NCI-H748 treated with DMSO at 0.1 percent for 48 hours (cell line): ENCODE measurements at regions not wholly inside any gene's neighbourhood (a gene's known extent, or its start where the extent isn't known, plus 50 kb on each side); places are given as distances from the start of the nearest gene placed in this dataset.
A peak's percentile ranks its signal among the peaks of the same experiment; 100 is the strongest.

ENCODE experiments used
- DNase-seq: peaks from one replicate; lab custom pipeline; 2025; lab: John Stamatoyannopoulos, UW

DNA sequence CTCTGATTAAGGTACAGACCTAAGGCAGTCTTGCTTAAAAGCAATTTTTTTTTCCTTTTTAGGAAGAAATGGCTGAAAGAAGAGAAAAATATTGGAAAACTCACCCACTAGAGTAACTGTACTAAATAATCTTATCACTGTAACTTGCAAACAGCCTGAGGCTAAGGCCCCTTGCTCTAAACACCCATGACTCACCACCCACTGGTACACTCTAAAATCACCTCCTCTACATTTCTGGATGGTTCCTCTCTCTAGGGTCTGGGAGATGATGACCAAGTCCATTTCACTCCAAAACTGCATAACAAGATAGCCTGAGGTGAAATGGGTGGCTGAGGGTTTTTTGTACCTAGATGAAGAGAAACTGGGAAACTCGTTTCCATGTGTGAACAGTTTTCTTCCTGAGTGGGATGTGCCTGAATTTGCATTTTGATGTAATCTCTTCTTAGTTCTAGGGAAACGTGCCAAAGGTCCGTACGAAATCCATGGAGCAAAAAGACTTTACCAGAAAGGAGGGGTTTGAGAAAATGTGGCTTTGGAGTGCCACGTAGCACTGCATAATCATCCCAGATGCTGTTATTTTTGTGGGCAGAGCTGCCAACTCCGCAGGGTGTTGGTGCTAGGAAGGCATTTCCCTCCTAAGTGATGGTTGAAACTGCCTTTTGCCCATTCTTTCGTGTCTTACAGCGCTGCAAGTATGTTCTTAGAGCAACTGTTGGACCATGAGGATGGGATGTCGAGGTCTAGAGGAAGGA lies 113.5 kb upstream of the C10orf90 start:
- DNase-seq = no peak

DNA sequence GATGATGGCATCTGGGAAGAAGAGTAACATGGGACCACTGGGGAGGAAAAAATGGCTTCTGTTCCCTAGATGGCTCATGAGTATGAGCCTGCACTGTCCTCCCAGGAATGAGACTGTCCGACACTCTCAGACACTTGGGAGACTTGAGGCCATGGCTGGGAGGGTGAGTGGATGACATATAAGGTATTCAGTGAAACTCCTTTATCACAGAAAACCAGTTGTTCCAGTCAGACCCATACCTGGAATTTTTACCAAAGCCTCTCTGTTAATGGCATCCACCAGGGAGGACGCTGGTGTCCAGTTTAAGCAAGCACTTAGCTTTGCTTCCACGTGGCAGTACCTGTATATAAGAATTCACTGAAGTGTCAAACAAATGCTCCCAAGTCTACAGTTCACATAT lies 116.7 kb upstream of the C10orf90 start:
- DNase-seq = no peak

DNA sequence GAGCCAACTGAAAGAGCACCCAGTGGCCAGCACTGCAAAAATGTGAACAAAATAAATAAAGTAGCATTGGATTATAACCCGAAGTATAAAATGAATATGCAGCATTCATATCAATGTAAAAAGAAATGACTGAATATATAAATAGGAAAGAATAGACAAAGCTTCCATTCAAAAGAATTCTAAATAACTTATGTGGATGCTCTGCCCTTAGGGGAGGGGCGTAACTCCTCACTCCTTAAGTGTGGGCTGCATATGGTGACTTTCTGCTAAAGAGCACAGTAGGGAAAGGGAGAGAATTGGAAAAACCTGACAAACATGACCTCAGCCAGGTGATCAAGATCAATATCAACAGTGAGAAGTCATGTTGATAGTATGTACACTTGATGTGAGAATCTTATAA lies 109.9 kb upstream of the DOCK1 start:
- no peak for DNase-seq

DNA sequence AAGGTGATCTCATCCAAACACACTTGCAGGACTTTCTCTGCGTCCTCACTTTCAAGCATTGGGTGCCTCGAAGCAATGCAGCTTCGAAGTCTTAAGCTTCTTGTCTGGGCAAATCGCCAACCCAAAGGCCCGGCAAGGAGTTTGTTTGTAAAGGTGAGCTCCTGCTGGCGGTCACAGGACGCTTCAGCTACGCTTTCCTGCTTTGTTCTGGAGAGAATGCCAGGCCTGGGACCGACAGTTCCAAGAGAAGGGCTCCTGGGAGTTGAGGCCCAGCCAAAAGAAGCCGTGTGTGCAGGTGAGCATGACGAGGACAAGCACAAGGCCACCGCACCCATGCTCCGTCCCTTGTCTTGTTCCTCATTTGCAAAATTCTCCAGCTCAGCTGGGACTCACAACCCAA lies 106.6 kb upstream of the DOCK1 start:
- no peak for DNase-seq

DNA sequence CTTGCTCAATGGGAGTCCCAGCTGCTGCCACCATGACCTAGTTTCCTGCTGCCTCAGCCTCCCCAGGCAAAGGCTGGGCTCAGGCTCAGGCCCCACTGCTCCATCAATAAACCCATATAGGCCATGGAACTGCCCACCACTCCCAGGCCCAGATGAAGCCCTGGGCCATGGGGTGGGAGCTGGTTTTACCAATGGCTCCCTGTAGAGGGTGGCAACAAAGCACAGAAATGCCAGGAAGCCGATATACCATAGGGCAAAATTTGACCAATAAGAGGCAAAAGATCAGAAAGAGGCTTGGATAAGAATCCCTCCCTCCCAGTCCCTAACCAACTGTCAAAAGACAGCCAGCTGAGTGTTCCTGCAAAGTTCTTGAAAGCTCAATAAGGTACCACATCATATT lies 101.8 kb upstream of the DOCK1 start:
- DNase-seq = no peak

DNA sequence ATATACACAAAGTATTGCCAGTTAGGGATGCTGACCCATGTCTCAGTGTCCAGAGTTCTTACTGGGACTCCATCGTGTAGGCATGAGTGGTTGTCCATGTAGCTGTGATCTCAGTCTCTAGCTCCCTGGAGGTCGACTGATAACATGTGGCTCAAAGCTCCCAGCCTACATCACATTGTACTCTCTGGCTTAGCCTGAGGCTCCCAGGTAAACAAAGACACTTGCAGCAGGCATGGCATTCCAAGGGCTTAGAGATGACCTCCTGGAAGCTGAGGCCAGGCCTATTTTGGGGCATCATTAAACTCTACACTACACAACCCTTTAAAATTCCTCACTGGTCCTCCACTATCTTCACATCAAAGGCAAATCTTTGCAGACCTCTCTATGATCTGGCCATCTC lies 100.8 kb upstream of the DOCK1 start:
- no peak for DNase-seq

DNA sequence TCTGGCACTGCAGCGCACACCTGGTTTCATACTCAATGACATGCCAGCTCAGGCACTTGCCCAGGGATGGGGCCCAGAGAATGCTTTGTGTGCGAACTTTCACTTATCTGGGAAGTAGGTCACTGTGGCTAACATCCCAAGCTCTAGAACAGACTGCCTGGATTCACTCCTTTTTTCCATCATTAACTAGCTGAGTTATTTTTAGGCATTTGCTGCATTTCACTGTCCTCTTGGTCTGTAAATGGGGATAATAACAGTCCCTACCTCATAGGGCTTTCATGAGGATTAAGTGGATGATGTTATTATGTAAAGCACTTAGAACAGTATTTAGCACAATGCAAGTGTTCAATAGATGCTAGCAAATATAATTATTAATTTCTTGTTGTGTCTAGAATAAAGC lies 98.7 kb upstream of the DOCK1 start:
- no peak for DNase-seq

DNA sequence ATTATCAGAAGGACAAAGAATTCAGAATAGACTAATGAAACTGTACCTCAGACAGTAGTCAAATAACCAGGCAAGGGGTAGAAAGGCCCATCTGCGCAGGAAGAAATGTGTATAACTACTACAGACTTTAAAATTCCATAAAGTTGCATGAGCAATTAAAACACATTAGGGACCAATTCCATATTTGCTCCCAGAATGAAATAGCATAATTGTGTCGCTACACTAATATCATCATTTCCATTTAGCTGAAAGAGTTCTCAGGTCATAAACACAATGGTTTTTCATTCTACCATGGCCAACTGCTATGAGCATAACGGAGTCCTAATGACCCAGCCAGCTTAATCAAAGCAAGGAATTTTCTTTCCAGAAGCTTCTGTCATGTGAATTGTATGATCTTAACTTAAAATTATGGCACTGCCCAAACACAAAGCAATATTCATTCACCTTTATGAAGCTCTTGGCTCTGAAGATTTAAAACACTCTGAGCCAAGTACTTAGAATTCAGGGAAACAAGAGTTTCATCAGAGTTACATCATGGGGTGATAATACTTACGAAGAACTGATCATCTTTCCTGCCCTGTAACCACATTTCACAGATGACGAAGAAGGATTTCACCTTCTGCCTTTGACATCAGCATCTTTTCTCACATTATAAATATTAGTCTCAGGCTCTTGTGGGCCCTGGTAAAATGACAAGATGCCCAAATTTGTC lies 98.1 kb upstream of the DOCK1 start:
- no peak for DNase-seq

DNA sequence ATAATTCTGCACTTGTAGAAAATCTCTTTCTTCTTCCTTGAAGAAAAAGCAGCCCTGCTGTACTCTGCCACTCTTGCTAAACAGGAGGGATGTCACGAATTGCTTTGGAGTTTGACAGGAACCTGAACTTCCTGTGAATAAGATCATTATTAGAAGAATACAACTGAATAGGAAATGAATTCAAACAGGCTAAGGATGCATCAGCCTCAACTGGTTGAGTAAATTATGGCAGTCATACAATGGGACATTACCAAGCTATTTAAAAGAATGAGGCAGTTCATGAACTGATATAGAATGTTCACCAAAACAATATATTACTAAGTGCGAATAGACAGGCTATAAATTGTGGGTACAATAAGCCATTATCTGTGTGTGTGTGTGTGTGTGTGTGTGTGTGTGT lies 97.1 kb upstream of the DOCK1 start:
- no peak for DNase-seq

DNA sequence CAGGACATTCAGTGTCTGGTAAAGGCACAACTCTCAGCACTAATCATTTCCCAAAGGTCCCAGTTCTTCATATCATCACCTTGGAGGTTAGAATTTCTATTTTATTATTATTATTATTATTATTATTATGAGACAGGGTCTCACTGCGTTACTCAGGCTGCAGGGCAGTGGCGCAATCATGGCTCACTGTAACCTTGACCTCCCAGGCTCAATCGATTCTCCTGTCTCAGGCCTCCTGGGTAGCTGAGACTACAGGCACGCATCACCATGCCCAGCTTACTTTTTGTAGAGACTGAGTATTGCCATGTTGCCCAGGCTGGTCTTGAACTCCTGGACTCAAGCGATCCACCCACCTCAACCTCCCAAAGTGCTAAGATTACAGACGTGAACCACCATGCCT lies 91.8 kb upstream of the DOCK1 start:
- DNase-seq = no peak

DNA sequence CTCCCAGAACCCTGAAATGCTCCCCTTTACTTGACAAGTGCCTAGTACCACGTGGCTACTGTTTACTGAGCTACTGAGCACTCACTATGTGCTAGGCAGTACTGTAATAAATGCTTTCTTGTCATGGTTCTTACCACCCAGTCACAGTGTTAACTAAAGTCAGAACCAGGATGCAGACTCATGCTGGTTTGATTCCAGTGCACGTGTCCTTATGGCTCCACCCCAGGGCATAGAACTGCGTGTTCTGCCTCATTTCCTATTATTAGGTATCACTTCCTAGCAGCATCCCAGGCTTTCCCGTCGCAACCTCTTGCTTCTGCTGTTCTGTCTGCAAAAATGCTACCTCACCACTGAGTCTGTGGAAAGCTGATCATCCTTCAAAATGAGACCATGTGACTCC lies 71.7 kb upstream of the DOCK1 start:
- no peak for DNase-seq

DNA sequence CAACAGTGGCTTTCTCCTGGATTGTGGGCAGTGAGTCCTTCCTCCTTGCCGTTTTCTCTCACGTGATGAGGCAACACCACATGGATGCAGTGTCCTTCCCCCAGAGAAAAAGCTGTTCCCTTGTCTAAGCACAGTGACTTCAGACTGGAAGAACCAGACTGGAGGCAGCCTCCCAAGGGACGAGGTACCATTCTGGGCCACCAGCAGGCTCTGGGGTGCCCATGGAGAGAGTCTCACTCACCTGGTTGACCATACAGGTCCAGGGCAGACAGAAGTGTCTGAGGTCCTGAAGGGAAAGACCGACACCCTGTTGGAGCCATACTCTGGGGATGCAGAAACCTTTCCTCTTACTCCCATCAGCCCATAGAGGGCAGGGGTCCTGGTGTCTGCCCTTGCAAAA lies 69.2 kb upstream of the DOCK1 start:
- DNase-seq = no peak

DNA sequence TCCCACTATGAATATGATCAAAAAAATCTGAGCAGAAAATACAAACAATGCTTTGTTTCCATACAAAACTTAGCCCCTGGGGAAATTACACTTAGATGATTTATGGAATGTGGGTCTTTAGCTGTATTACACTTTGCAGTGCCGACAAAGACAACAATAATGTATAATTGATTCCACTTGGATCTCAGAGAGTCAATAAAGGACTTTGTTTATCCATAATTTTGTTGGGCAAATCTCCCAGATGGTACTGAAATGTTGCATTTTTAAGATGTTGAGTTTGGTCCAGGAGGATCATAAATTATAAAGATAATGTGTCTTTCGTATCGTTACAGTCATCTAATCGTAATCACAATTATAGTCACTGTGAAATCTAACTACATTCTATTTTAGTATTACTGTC lies 66.9 kb upstream of the DOCK1 start:
- DNase-seq = peak; percentile 17

DNA sequence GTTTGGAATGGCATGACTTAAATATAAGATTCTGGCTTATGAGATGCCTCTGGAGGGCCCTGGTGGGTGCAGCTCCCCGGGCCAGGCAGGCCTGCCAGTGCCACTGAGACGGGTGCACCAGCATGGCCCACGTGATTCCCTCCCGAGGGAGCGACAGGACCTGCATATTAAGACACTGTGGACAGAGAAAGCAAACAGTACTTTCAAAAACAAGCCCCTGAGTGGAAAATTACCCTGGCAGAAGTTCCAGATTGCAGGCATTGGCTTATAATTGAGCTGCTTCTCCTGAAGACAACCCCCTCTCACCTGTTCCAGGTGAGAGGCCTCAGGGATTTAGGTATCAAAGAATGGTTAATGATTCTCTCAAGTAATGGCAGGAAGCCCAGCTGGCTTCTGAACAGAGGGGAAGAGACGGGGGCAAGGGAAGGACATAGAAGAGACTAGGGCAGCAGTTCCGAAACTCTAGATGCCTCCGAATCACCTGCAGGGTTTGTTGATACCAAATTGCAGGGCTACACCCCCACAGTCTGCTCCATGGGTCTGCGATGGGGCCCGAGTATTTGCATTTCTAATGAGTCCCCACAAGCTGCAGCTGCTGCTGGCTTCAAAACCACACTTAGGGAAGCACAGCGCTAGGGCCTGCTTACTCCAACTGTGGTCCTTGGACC lies 66.0 kb upstream of the DOCK1 start:
- peak; percentile 87 for DNase-seq

DNA sequence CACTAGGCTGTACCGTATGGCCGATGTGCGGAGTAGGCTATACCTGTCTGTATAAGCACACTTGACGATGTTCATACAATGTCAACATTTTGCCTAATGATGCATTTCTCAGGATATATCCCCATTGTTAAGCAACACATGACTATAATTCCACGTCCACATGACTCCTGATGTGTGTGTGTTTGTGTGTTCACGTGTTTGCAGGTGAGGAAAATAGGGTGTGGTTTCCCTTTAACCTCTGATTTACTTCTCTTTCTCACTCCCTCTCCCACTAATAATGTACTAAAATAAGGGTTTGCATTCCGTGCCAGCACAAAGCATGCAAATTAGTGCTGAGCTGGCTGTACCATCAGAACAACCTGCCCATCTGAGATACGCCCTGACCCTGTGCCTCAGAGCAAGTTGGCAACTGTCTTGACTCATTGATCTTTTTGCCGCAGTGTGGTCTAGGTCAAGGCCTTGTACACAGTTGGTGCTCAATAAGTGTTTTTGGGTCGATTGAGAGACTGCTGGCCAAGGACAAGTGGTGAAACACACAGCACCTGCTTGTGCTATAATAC lies 64.6 kb upstream of the DOCK1 start:
- no peak for DNase-seq

DNA sequence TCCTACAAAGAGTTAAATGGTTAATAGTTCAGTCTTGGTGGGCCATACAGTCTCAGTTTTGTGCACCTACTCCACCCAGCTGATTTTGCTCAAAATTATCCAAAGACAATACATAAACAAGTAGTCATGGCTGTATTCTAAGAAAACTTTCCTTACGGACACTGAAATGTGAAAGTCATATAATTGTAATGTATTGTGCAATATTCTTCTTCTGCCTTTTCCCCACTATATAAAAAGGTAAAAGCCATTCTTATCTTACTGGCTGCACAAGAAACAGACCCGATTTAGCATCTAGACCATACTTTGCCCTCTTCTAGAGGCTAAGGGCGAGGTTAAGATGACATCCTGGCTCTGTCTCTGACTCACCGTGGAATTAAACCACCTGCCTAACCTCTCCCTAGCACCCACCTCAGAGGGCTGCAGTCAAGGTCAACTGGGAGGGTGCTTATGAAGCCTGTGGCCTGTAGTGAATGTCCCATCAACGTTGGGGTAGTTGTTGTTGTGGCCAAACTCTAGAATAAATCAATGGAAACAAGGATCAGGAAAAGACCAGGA lies 63.8 kb upstream of the DOCK1 start:
- DNase-seq = no peak

DNA sequence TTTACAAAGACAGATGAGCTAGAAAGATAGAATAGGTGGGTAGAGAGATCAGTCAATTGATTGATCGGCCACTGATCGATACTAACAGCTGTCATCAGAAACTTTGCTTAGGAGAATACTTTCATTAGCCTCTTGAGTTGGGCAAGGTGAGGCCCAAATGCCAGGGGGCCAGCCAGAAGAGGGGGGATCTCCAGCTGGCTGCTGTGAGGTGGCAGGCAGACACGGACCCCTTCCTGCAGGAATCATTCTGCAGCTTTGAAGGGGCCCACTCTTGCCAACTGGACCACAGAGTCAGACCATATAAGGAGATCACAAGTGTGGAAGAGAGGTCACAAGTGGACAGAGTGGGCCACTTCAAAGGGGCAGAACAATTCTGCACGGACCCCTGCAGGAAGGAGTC lies 62.9 kb upstream of the DOCK1 start:
- DNase-seq = no peak

DNA sequence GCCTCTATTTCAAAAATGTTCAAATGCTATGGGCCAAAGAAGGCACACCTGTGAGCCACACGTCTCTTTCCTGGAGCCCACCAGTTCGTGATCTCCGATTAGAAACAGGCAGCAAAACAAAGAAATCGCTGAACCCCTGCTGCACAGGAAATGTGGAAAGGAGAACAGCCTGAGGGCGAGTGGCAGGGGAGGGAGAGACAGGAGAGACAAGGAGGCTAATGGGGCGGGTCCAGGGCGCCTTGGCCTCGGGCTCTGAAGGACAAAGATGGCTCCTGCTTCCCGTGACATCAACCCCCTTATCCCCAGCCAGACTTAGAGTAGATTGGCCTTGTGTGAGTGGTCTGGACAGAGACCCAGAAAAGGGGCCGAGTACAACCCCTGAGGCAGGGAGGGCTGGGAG lies 62.4 kb upstream of the DOCK1 start:
- DNase-seq = no peak

DNA sequence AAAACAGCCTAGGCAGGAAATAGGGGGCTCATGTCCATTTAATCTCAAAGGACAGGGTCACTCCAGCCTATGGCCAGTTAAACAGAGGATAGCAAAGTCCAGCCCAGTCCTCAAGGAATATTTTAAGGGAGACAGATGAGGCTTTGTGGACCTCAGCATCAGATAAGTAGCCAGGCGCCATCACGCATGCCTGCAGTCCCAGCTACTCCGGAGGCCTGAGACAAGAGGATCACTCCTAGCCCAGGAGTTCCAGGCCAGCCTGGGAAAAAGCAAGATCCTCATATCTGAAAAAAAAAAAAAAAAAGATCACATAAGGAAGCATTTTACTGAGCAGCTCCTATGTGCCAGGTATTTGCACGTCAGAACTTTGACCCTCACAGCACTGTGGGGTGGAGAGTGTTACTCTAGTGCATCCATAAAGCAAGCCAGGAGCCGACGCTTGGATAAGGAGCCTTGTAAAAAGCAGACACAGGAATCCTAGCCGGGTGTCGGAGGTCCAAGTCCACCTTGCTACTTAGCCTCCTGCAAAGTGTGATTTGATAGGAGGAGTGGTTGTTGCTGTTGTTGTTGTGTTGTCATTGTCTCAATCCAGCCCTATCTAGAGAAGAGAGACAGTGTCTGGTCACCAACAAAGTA lies 61.8 kb upstream of the DOCK1 start:
- DNase-seq = no peak

DNA sequence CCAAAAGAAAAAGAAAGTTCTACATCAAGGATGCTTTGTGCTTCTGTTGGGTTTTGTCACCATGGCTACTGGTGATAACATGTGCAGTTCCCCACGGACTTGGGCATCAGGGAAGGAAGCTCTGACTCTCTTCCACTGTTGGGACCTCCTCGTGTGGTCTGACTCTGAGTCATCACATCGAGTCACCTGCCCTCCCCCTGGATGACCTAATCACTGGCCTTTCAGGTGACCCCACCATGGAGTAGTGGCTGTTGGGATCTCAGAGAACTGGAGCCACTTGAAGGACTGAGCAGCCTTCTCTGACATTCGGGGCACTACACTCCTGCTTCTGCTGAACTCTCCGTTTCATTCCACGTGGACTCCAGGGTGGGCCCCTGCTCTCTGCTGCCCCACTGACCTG lies 60.8 kb upstream of the DOCK1 start:
- no peak for DNase-seq

DNA sequence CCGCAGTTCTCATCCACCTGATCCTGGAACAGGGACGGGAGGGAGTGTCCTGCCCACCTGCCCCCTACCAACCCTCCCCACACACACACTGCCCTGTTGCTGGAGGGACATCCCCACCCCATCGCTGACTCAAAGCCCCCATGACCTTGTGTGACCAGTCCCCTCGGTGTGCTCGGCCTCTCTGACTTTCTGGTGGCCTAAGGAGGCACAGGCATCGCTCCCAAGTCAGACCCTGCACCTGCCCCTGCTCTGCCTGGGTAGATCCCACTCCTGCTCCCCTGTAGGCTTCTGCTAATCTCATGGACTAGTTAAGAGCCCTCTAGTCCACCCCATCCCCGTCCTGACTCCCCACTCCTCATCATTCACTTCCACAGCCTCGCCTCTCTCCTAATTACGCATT lies 58.8 kb upstream of the DOCK1 start:
- DNase-seq = no peak

DNA sequence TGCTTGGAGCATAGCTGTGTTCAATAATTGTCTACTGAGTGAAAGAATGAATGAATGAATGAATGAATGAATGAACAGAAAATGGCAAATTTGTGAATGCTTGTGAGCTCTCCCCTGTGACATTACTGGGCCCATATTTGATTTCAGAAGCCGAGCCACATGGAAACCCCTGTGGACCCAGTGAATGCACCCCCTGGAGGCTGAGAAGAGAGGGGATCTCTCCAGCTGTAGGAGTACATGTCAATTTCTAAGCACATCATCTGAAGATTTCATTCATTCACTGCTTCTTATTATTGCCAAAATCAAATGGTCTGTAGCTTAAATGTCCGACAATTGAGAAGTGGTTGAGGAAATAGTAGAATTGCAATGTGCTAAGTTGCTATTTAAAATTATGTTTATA lies 58.3 kb upstream of the DOCK1 start:
- no peak for DNase-seq
